Astrocyte of the spinal cord (primary cell): ENCODE measurements at regions not wholly inside any gene's neighbourhood (a gene's known extent, or its start where the extent isn't known, plus 50 kb on each side); places are given as distances from the start of the nearest gene placed in this dataset.
A peak's percentile ranks its signal among the peaks of the same experiment; 100 is the strongest.
"Not testable (repeated sequence)": the region's sequence is repeated elsewhere in the genome, so short reads cannot be mapped to it uniquely, and the experiment has no call there.

ENCODE experiments used
- DNase-seq: peaks from one replicate; pipeline ENCODE4 v3.0.0; 2011; ENCODE audit warnings: low read depth, low spot score
- H3K4me3 ChIP-seq: 2 replicates; pipeline ENCODE4 v1.5.1; 2011; ENCODE audit warnings: low read depth, mild to moderate bottlenecking, low read length, moderate library complexity
- in situ Hi-C: cut with HindIII; loops from 2 replicates; pipeline ENCODE4 v1.10.0; 2017; ENCODE audit warnings: low sequenced_read_pairs
- TF ChIP-seq, protein P1 (sequence below): IDR thresholded peaks from 2 replicates; pipeline ENCODE4 v1.5.1; 2012; ENCODE audit warnings: low read depth, mild to moderate bottlenecking, low read length, inconsistent platforms

- TF ChIP-seq, protein P1, sequence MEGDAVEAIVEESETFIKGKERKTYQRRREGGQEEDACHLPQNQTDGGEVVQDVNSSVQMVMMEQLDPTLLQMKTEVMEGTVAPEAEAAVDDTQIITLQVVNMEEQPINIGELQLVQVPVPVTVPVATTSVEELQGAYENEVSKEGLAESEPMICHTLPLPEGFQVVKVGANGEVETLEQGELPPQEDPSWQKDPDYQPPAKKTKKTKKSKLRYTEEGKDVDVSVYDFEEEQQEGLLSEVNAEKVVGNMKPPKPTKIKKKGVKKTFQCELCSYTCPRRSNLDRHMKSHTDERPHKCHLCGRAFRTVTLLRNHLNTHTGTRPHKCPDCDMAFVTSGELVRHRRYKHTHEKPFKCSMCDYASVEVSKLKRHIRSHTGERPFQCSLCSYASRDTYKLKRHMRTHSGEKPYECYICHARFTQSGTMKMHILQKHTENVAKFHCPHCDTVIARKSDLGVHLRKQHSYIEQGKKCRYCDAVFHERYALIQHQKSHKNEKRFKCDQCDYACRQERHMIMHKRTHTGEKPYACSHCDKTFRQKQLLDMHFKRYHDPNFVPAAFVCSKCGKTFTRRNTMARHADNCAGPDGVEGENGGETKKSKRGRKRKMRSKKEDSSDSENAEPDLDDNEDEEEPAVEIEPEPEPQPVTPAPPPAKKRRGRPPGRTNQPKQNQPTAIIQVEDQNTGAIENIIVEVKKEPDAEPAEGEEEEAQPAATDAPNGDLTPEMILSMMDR, result no peak
- no peak overlapping the region for H3K4me3 ChIP-seq
- in situ Hi-C loops, result no loop called here
- no peak for DNase-seq
Observed at GRCh38 chr5:57871496-57871895, 388.9 kb upstream of the ACTBL2 start.

DNA sequence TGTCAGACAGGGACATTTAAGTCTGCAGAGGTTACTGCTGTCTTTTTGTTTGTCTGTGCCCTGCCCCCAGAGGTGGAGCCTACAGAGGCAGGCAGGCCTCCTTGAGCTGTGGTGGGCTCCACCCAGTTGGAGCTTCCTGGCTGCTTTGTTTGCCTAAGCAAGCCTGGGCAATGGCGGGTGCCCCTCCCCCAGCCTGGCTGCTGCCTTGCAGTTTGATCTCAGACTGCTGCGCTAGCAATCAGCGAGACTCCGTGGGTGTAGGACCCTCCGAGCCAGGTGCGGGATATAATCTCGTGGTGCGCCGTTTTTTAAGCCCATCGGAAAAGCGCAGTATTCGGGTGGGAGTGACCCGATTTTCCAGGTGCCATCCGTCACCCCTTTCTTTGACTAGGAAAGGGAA is 387.7 kb upstream of the ACTBL2 start:
- in situ Hi-C loops, DNase-seq, H3K4me3 ChIP-seq: not testable (repeated sequence)

- H3K4me3 ChIP-seq, result no peak overlapping the region
- in situ Hi-C loops, result no loop called here
- TF ChIP-seq, protein P1, result no peak
- DNase-seq, result peak; percentile 57
Observed at GRCh38 chr5:57863661-57864060, 381.1 kb upstream of the ACTBL2 start.

- no peak for DNase-seq
- TF ChIP-seq, protein P1, result no peak
- H3K4me3 ChIP-seq, result no peak overlapping the region
- in situ Hi-C loops, result no loop called here
Observed at GRCh38 chr5:57862942-57863341, 380.3 kb upstream of the ACTBL2 start.

- in situ Hi-C loops, result no loop called here
- TF ChIP-seq, protein P1, result no peak
- DNase-seq, result peak; percentile 42
- no peak overlapping the region for H3K4me3 ChIP-seq
Observed at GRCh38 chr5:57862471-57862911, 379.9 kb upstream of the ACTBL2 start.

GRCh38 chr5:57859626-57860025 is 377.0 kb upstream of the ACTBL2 start:
- H3K4me3 ChIP-seq, result no peak overlapping the region
- in situ Hi-C loops, result no loop called here
- TF ChIP-seq, protein P1, result no peak
- no peak for DNase-seq

- in situ Hi-C loops, result no loop called here
- no peak for DNase-seq
- H3K4me3 ChIP-seq, result no peak overlapping the region
- TF ChIP-seq, protein P1, result no peak
Observed at GRCh38 chr5:57858905-57859304, 376.3 kb upstream of the ACTBL2 start.
